H1 (cell line): ENCODE measurements at regions not wholly inside any gene's neighbourhood (a gene's known extent, or its start where the extent isn't known, plus 50 kb on each side); places are given as distances from the start of the nearest gene placed in this dataset.

Experiments used
- CTCF ChIA-PET: fragments of 300-600 bp; sonication (Branson Sonifier 250); formaldehyde crosslinking; loops from one replicate; lab custom pipeline; 2021; ENCODE audit not compliant: partially characterized antibody; lab: Charles Lee
- POLR2A ChIA-PET: fragments of 300-600 bp; sonication (Branson Sonifier 250); formaldehyde crosslinking; loops from one replicate; lab custom pipeline; 2021; ENCODE audit warnings: inconsistent platforms; ENCODE audit not compliant: partially characterized antibody; lab: Charles Lee
- DNase-seq, 2 experiments: peaks; one replicate each; pipeline versions ENCODE4 v3.0.0 to v3.0.0-alpha.2; 2010 to 2022; ENCODE audit warnings: low spot score in 2 of 2, low read depth in 1 of 2, mixed read lengths in 1 of 2
- FAIRE-seq: peaks from 2 replicates; lab custom pipeline; 2011; peaks lifted over from hg19 to GRCh38; lab: Jason Lieb, UNC
- H2AFZ ChIP-seq: 2 replicates; pipeline ENCODE4 v1.8.1; 2012; ENCODE audit warnings: low read length, inconsistent platforms
- H2AK5ac ChIP-seq: 2 replicates; pipeline ENCODE4 v1.6.1; 2013; ENCODE audit warnings: low read depth, low read length
- H2BK120ac ChIP-seq: replicated peaks from 2 replicates; pipeline ENCODE3; 2013; ENCODE audit warnings: low read depth, low read length, inconsistent platforms
- H2BK12ac ChIP-seq: 2 replicates; pipeline ENCODE4 v1.6.1; 2013; ENCODE audit warnings: low read depth, low read length
- H2BK15ac ChIP-seq: 2 replicates; pipeline ENCODE4 v1.6.1; 2013; ENCODE audit warnings: low read length
- H2BK20ac ChIP-seq: 2 replicates; pipeline ENCODE4 v1.6.1; 2013; ENCODE audit warnings: low read length
- H2BK5ac ChIP-seq: 2 replicates; pipeline ENCODE4 v1.6.1; 2013; ENCODE audit warnings: low read depth, low read length
- H3K14ac ChIP-seq: 2 replicates; pipeline ENCODE4 v1.6.1; 2013; ENCODE audit warnings: inconsistent platforms; ENCODE audit not compliant: insufficient read length
- H3K18ac ChIP-seq: 2 replicates; pipeline ENCODE4 v1.6.1; 2013; ENCODE audit warnings: low read length; ENCODE audit errors: extremely low read depth
- H3K23ac ChIP-seq: 2 replicates; pipeline ENCODE4 v1.6.1; 2013; ENCODE audit warnings: inconsistent platforms; ENCODE audit not compliant: insufficient read length
- H3K23me2 ChIP-seq: 2 replicates; pipeline ENCODE4 v1.6.1; 2013; ENCODE audit warnings: low read depth, low read length
- H3K27ac ChIP-seq: 2 replicates; pipeline ENCODE4 v1.6.1; 2011; ENCODE audit warnings: low read depth, low read length, inconsistent platforms
- H3K27me3 ChIP-seq, 4 experiments: replicated peaks in 1 of 4; 1 replicate in 1 of 4; 2 replicates in 3 of 4; pipeline versions ENCODE4 v1.6.1 to v1.8.1; 2011 to 2013; ENCODE audit warnings: low read length in 3 of 4, mild to moderate bottlenecking in 3 of 4, inconsistent platforms in 2 of 4, mixed read lengths in 2 of 4, moderate library complexity in 1 of 4; ENCODE audit not compliant: control insufficient read depth in 3 of 4, insufficient read depth in 3 of 4; ENCODE audit errors: extremely low read depth in 1 of 4
- H3K36me3 ChIP-seq, 4 experiments: 2 replicates each; pipeline versions ENCODE4 v1.6.1 to v1.8.1; 2011 to 2013; ENCODE audit warnings: mild to moderate bottlenecking in 4 of 4, low read length in 3 of 4, moderate library complexity in 2 of 4, control low read depth in 1 of 4, inconsistent platforms in 1 of 4; ENCODE audit not compliant: insufficient read depth in 4 of 4, control insufficient read depth in 2 of 4
- H3K4ac ChIP-seq: replicated peaks from 2 replicates; pipeline ENCODE3; 2013; ENCODE audit warnings: low read length, low read depth, mixed read lengths, inconsistent platforms; ENCODE audit not compliant: insufficient read length
- H3K4me1 ChIP-seq, 4 experiments: replicated peaks in 1 of 4; 1 replicate in 1 of 4; 2 replicates in 3 of 4; pipeline versions ENCODE4 v1.6.1 to v1.8.1; 2011 to 2013; ENCODE audit warnings: low read length in 3 of 4, inconsistent platforms in 2 of 4, mixed read lengths in 1 of 4; ENCODE audit not compliant: insufficient read depth in 4 of 4, control insufficient read depth in 3 of 4
- H3K4me2 ChIP-seq, 2 experiments: 2 replicates each; pipeline versions ENCODE4 v1.6.1 to v1.8.1; 2011 to 2013; ENCODE audit warnings: low read depth in 2 of 2, low read length in 2 of 2, control low read depth in 1 of 2, inconsistent platforms in 1 of 2, mild to moderate bottlenecking in 1 of 2; ENCODE audit not compliant: insufficient read depth in 1 of 2
- H3K4me3 ChIP-seq, 4 experiments: fragments of 200-600, 300-600 bp in 1 of 4; sonication (generic), shearing (Covaris generic), sonication (Bioruptor Twin) in 1 of 4; 2 replicates each; pipeline versions ENCODE4 v1.5.1 to v1.8.1; 2011 to 2016; ENCODE audit warnings: low read length in 4 of 4, low read depth in 3 of 4, control low read depth in 2 of 4, inconsistent platforms in 2 of 4, mild to moderate bottlenecking in 2 of 4, mixed read lengths in 1 of 4, moderate library complexity in 1 of 4; ENCODE audit not compliant: insufficient read depth in 2 of 4; ENCODE audit errors: extremely low read depth in 1 of 4
- H3K56ac ChIP-seq: replicated peaks from 2 replicates; pipeline ENCODE3; 2013; ENCODE audit warnings: low read depth, mild to moderate bottlenecking, mixed read lengths, low read length, inconsistent platforms; ENCODE audit not compliant: insufficient read length
- H3K79me1 ChIP-seq: 2 replicates; pipeline ENCODE4 v1.6.1; 2013; ENCODE audit warnings: low read depth, low read length, control low read depth
- H3K79me2 ChIP-seq, 2 experiments: 2 replicates each; pipeline versions ENCODE4 v1.6.1 to v1.8.1; 2012 to 2013; ENCODE audit warnings: low read length in 2 of 2, mild to moderate bottlenecking in 2 of 2, inconsistent platforms in 1 of 2; ENCODE audit not compliant: insufficient read depth in 2 of 2, control insufficient read depth in 1 of 2
- H3K9ac ChIP-seq, 4 experiments: replicated peaks in 1 of 4; 1 replicate in 1 of 4; 2 replicates in 3 of 4; pipeline versions ENCODE4 v1.6.1 to v1.8.1; 2011 to 2013; ENCODE audit warnings: low read depth in 3 of 4, low read length in 3 of 4, control low read depth in 2 of 4, mild to moderate bottlenecking in 2 of 4, moderate library complexity in 2 of 4, inconsistent platforms in 1 of 4; ENCODE audit errors: extremely low read depth in 1 of 4
- H3K9me3 ChIP-seq, 2 experiments: 2 replicates each; pipeline versions ENCODE4 v1.6.1 to v1.8.1; 2012 to 2013; ENCODE audit warnings: mild to moderate bottlenecking in 2 of 2, moderate library complexity in 2 of 2, control low read depth in 1 of 2, inconsistent platforms in 1 of 2, low read depth in 1 of 2, low read length in 1 of 2, mixed read lengths in 1 of 2; ENCODE audit not compliant: insufficient read depth in 2 of 2
- H4K20me1 ChIP-seq, 2 experiments: replicated peaks in 1 of 2; 2 replicates each; pipeline versions ENCODE3 to v1.8.1; 2011 to 2013; ENCODE audit warnings: inconsistent platforms in 2 of 2, low read length in 2 of 2, mild to moderate bottlenecking in 1 of 2; ENCODE audit not compliant: insufficient read depth in 2 of 2, control insufficient read depth in 1 of 2
- H4K5ac ChIP-seq: 2 replicates; pipeline ENCODE4 v1.6.1; 2013; ENCODE audit warnings: low read length, low read depth, mixed read lengths, inconsistent platforms; ENCODE audit not compliant: insufficient read length
- H4K8ac ChIP-seq: 2 replicates; pipeline ENCODE4 v1.8.0; 2013; ENCODE audit warnings: mild to moderate bottlenecking, moderate library complexity, low read length, inconsistent platforms; ENCODE audit not compliant: insufficient read depth; ENCODE audit errors: extremely low read depth
- H4K91ac ChIP-seq: replicated peaks from 2 replicates; pipeline ENCODE3; 2013; ENCODE audit warnings: low read length, mixed read lengths, inconsistent platforms; ENCODE audit not compliant: insufficient read length
- RXRA ChIP-seq: IDR thresholded peaks from 2 replicates; pipeline ENCODE4 v1.6.1; 2011; ENCODE audit warnings: low read depth, mild to moderate bottlenecking, low read length, moderate library complexity; ENCODE audit not compliant: insufficient read depth

DNA sequence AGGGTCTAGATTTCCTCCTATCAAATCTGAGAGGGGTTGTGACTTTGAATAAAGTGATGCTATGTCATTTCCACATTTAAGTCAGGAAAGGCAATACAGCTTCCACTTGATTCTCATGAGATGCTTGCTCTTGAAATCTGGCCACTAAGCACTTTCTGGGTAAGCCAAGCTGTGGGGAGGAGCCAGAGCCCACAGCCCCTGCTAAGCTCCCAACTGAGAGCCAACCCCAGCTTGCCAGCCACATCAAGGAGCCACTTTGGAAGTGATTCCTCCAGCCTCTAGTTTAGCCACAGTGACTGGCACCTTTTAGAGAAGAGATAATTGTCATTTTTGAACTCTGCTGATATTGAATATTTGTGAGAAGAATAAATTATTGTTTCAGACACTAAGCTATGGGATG lies 1441.5 kb upstream of the IGFBP7 start:
- no peak overlapping the region for H4K91ac ChIP-seq
- no peak overlapping the region for H2BK120ac ChIP-seq
- ChIA-PET CTCF (no interaction called here), POLR2A (no interaction called here)
- peaks cover 0 to under 1% (median 0%) of the 10 kb centered on the region in 4 experiments; a peak in 1 of 7 replicates for H3K27me3 ChIP-seq
- no peak overlapping the region for H3K14ac ChIP-seq
- no peak overlapping the region for H3K9ac ChIP-seq
- H2BK5ac ChIP-seq, result no peak overlapping the region
- H3K36me3 ChIP-seq, result no peaks in the 10 kb centered on the region
- no peak overlapping the region for H4K5ac ChIP-seq
- no peak overlapping the region for H2AK5ac ChIP-seq
- H2AFZ ChIP-seq, result no peak overlapping the region
- no peak overlapping the region for H3K4me2 ChIP-seq
- H3K4me3 ChIP-seq, result no peak overlapping the region
- no peak overlapping the region for H3K27ac ChIP-seq
- no peak overlapping the region for H2BK20ac ChIP-seq
- no peak overlapping the region for H4K8ac ChIP-seq
- H3K9me3 ChIP-seq, result no peaks in the 10 kb centered on the region
- H3K4ac ChIP-seq, result no peak overlapping the region
- TF ChIP-seq RXRA, result no peak
- no peak overlapping the region for H3K56ac ChIP-seq
- no peaks in the 10 kb centered on the region for H3K79me1 ChIP-seq
- H3K23me2 ChIP-seq, result no peaks in the 10 kb centered on the region
- DNase-seq (no peak), FAIRE-seq (no peak)
- no peaks in the 10 kb centered on the region for H3K4me1 ChIP-seq
- H2BK12ac ChIP-seq, result no peak overlapping the region
- H4K20me1 ChIP-seq, result no peaks in the 10 kb centered on the region
- H3K18ac ChIP-seq, result no peak overlapping the region
- H3K23ac ChIP-seq, result no peak overlapping the region
- H3K79me2 ChIP-seq, result no peaks in the 10 kb centered on the region
- no peak overlapping the region for H2BK15ac ChIP-seq
